OCI-LY1 (cell line): ENCODE measurements at regions not wholly inside any gene's neighbourhood (a gene's known extent, or its start where the extent isn't known, plus 50 kb on each side); places are given as distances from the start of the nearest gene placed in this dataset.
A peak's percentile ranks its signal among the peaks of the same experiment; 100 is the strongest.

Source experiments
- H2AFZ ChIP-seq: fragments of 200-600 bp; sonication (generic), shearing (Covaris generic); 2 replicates; pipeline ENCODE4 v1.6.0; 2014; ENCODE audit warnings: antibody characterized with exemption, mild to moderate bottlenecking, low read length
- H3F3A ChIP-seq: fragments of 200-600 bp; sonication (generic), shearing (Covaris generic); 2 replicates; pipeline ENCODE4 v1.6.0; 2014; ENCODE audit warnings: mild to moderate bottlenecking, antibody characterized with exemption, low read length, moderate library complexity; ENCODE audit not compliant: insufficient read depth
- H3K27ac ChIP-seq: fragments of 200-600 bp; sonication (generic); 2 replicates; pipeline ENCODE4 v1.5.1; 2014; ENCODE audit warnings: low read length, mixed run types, mild to moderate bottlenecking, low read depth; ENCODE audit not compliant: poor library complexity, severe bottlenecking
- H3K27me3 ChIP-seq: fragments of 200-600 bp; sonication (generic); 2 replicates; pipeline ENCODE4 v1.6.0; 2014; ENCODE audit warnings: antibody characterized with exemption, mild to moderate bottlenecking, low read length, moderate library complexity; ENCODE audit not compliant: insufficient read depth
- H3K36me3 ChIP-seq: fragments of 200-600 bp; sonication (generic); 2 replicates; pipeline ENCODE4 v1.6.1; 2014; ENCODE audit warnings: mild to moderate bottlenecking, antibody characterized with exemption, low read length, moderate library complexity, mixed read lengths; ENCODE audit not compliant: insufficient read depth
- H3K4me1 ChIP-seq: fragments of 200-600 bp; sonication (generic); 2 replicates; pipeline ENCODE4 v1.5.1; 2014; ENCODE audit warnings: mild to moderate bottlenecking, low read length, moderate library complexity; ENCODE audit not compliant: insufficient read depth, severe bottlenecking
- H3K4me2 ChIP-seq: fragments of 200-600 bp; sonication (generic), shearing (Covaris generic); 2 replicates; pipeline ENCODE4 v1.6.1; 2014; ENCODE audit warnings: low read length
- H3K4me3 ChIP-seq: fragments of 200-600 bp; sonication (generic); 2 replicates; pipeline ENCODE4 v1.5.1; 2014; ENCODE audit warnings: low read length, low read depth, mild to moderate bottlenecking, mixed read lengths; ENCODE audit not compliant: poor library complexity, severe bottlenecking
- H3K79me2 ChIP-seq: fragments of 200-600 bp; shearing (Covaris generic); 2 replicates; pipeline ENCODE4 v1.6.1; 2016; ENCODE audit warnings: mixed run types, low read length, mixed read lengths; ENCODE audit not compliant: insufficient read depth
- H3K9ac ChIP-seq: fragments of 200-600 bp; sonication (generic), shearing (Covaris generic); 2 replicates; pipeline ENCODE4 v1.6.1; 2014; ENCODE audit warnings: mild to moderate bottlenecking, low read length, mixed read lengths
- H3K9me2 ChIP-seq: fragments of 200-600 bp; sonication (generic), shearing (Covaris generic); 2 replicates; pipeline ENCODE4 v1.6.1; 2014; ENCODE audit warnings: low read depth, mild to moderate bottlenecking, low read length, mixed read lengths
- H3K9me3 ChIP-seq: fragments of 200-600 bp; shearing (Covaris generic); 2 replicates; pipeline ENCODE4 v1.6.1; 2014; ENCODE audit warnings: low read length, mixed read lengths
- H4K20me1 ChIP-seq: fragments of 200-600 bp; sonication (generic), shearing (Covaris generic); 2 replicates; pipeline ENCODE4 v1.6.0; 2016; ENCODE audit warnings: mild to moderate bottlenecking, low read length; ENCODE audit not compliant: insufficient read depth
- EZH2 ChIP-seq: fragments of 200-600 bp; sonication (generic), shearing (Covaris generic); IDR thresholded peaks from 2 replicates; pipeline ENCODE4 v1.8.0; 2017; ENCODE audit warnings: borderline replicate concordance, mixed run types, mild to moderate bottlenecking, antibody characterized with exemption, low read length, moderate library complexity, mixed read lengths
- TF ChIP-seq, protein P1 (sequence below): fragments of 200-600 bp; sonication (generic), shearing (Covaris generic); IDR thresholded peaks from 2 replicates; pipeline ENCODE4 v1.5.1; 2017; ENCODE audit warnings: mild to moderate bottlenecking, antibody characterized with exemption, low read length, moderate library complexity, mixed read lengths

GRCh38 chr5:26121338-26121737 is 917.0 kb downstream of the CDH9 start:
- Histone ChIP-seq H3K4me2 (no peak overlapping the region), H2AFZ (no peak overlapping the region), H3K27me3 (no peaks in the 10 kb centered on the region), H4K20me1 (no peaks in the 10 kb centered on the region), H3F3A (no peaks in the 10 kb centered on the region), H3K9me3 (no peaks in the 10 kb centered on the region), H3K4me1 (no peaks in the 10 kb centered on the region), H3K36me3 (no peaks in the 10 kb centered on the region), H3K4me3 (no peak overlapping the region), H3K9me2 (no peaks in the 10 kb centered on the region), H3K9ac (no peak overlapping the region), H3K27ac (no peak overlapping the region), H3K79me2 (no peaks in the 10 kb centered on the region)
- TF ChIP-seq, protein P1, sequence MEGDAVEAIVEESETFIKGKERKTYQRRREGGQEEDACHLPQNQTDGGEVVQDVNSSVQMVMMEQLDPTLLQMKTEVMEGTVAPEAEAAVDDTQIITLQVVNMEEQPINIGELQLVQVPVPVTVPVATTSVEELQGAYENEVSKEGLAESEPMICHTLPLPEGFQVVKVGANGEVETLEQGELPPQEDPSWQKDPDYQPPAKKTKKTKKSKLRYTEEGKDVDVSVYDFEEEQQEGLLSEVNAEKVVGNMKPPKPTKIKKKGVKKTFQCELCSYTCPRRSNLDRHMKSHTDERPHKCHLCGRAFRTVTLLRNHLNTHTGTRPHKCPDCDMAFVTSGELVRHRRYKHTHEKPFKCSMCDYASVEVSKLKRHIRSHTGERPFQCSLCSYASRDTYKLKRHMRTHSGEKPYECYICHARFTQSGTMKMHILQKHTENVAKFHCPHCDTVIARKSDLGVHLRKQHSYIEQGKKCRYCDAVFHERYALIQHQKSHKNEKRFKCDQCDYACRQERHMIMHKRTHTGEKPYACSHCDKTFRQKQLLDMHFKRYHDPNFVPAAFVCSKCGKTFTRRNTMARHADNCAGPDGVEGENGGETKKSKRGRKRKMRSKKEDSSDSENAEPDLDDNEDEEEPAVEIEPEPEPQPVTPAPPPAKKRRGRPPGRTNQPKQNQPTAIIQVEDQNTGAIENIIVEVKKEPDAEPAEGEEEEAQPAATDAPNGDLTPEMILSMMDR, result 0 out of 2 replicates have a peak, but pooled peaks have one; percentile 7
- no peak for TF ChIP-seq EZH2

- no peak overlapping the region for H3K4me2 ChIP-seq
- no peak overlapping the region for H3K27ac ChIP-seq
- no peaks in the 10 kb centered on the region for H3K79me2 ChIP-seq
- H2AFZ ChIP-seq, result no peak overlapping the region
- H3K9me2 ChIP-seq, result no peaks in the 10 kb centered on the region
- H3K27me3 ChIP-seq, result no peaks in the 10 kb centered on the region
- no peak overlapping the region for H3K4me3 ChIP-seq
- H3K9ac ChIP-seq, result no peak overlapping the region
- H3K9me3 ChIP-seq, result no peaks in the 10 kb centered on the region
- H4K20me1 ChIP-seq, result no peaks in the 10 kb centered on the region
- no peaks in the 10 kb centered on the region for H3K4me1 ChIP-seq
- H3K36me3 ChIP-seq, result no peaks in the 10 kb centered on the region
- TF ChIP-seq EZH2, result no peak
- TF ChIP-seq, protein P1, result no peak
- H3F3A ChIP-seq, result no peaks in the 10 kb centered on the region
Measured at GRCh38 chr5:26104175-26104574, 934.2 kb downstream of the CDH9 start.

GRCh38 chr5:26060212-26060611 is 978.2 kb downstream of the CDH9 start:
- no peaks in the 10 kb centered on the region for H3K27me3 ChIP-seq
- H4K20me1 ChIP-seq, result no peaks in the 10 kb centered on the region
- H3K4me2 ChIP-seq, result no peak overlapping the region
- no peaks in the 10 kb centered on the region for H3F3A ChIP-seq
- no peak overlapping the region for H2AFZ ChIP-seq
- H3K4me3 ChIP-seq, result no peak overlapping the region
- H3K9ac ChIP-seq, result no peak overlapping the region
- no peaks in the 10 kb centered on the region for H3K9me3 ChIP-seq
- H3K79me2 ChIP-seq, result no peaks in the 10 kb centered on the region
- H3K4me1 ChIP-seq, result no peaks in the 10 kb centered on the region
- H3K27ac ChIP-seq, result no peak overlapping the region
- no peaks in the 10 kb centered on the region for H3K9me2 ChIP-seq
- TF ChIP-seq EZH2, result no peak
- TF ChIP-seq, protein P1, result no peak
- H3K36me3 ChIP-seq, result no peaks in the 10 kb centered on the region
